Adrenal gland (tissue), 9 donors: ENCODE measurements at regions not wholly inside any gene's neighbourhood (a gene's known extent, or its start where the extent isn't known, plus 50 kb on each side); places are given as distances from the start of the nearest gene placed in this dataset.

Source experiments
- DNase-seq, 7 donors: peaks; one replicate each; pipeline ENCODE4 v3.0.0-alpha.2; 2019 to 2020
- H3K27ac ChIP-seq, 5 donors: fragments of 200-600 bp; sonication (generic) in 4 of 5; 1 replicate in 3 of 5; 2 replicates in 2 of 5; pipeline versions ENCODE4 v1.5.1 to v1.8.0; 2016 to 2020; ENCODE audit warnings: mild to moderate bottlenecking in 1 of 5
- H3K27me3 ChIP-seq: fragments of 200-600 bp; 2 replicates; pipeline ENCODE4 v1.8.0; 2021
- H3K36me3 ChIP-seq, 2 donors: fragments of 200-600 bp; replicated peaks in 1 of 2; 1 replicate in 1 of 2; 2 replicates in 1 of 2; pipeline versions ENCODE4 v1.5.1 to v1.8.0; 2018 to 2022
- H3K4me1 ChIP-seq, 2 donors: fragments of 200-600 bp; replicated peaks in 1 of 2; 1 replicate in 1 of 2; 2 replicates in 1 of 2; pipeline versions ENCODE4 v1.5.1 to v1.8.0; 2018 to 2021
- H3K4me3 ChIP-seq, 4 donors: fragments of 200-600 bp; sonication (generic) in 3 of 4; one replicate each; pipeline ENCODE4 v1.5.1; 2016 to 2018
- H3K9me3 ChIP-seq, 3 donors: fragments of 200-600 bp; sonication (generic) in 1 of 3; replicated peaks in 1 of 3; 1 replicate in 2 of 3; 2 replicates in 1 of 3; pipeline versions ENCODE4 v1.5.1 to v1.8.0; 2016 to 2021
- CTCF ChIP-seq, 6 experiments: fragments of 450-650 bp in 4 of 6; fragments of 200-600 bp in 2 of 6; sonication (generic) in 1 of 6; IDR thresholded peaks; 1 replicate in 5 of 6; 2 replicates in 1 of 6; pipeline versions ENCODE4 v1.5.1 to v1.8.0; 2016 to 2021; ENCODE audit warnings: antibody characterized with exemption in 6 of 6, mild to moderate bottlenecking in 2 of 6, moderate library complexity in 1 of 6
- POLR2A ChIP-seq, 2 donors: fragments of 450-650 bp; IDR thresholded peaks; one replicate each; pipeline ENCODE4 v1.6.1; 2017; ENCODE audit warnings: antibody characterized with exemption in 2 of 2, mild to moderate bottlenecking in 2 of 2, moderate library complexity in 1 of 2
- WGBS, 4 donors: extraction: QIAGEN DNeasy Blood & Tissue Kit in 2 of 4; methylation state at CpG; one replicate each; pipeline versions ENCODE4 v1.1.5 to v1.1.7; 2013 to 2017; 5-methylcytosine and 5-hydroxymethylcytosine counted together
- intact Hi-C, 2 donors: fragments of 100-400 bp; cut with DNase I; formaldehyde crosslinking; loops; one replicate each; pipeline versions ENCODE4 v1.14.1 to v1.15.0; 2022 to 2023
- donor health status: healthy with polysubstance abuse.
- donor health status: Bipolar disorder and iron deficiency.
- donor health status: DM: yes; HTN: yes; CAD: no.
- donor health status: DM: no; HTN: no; CAD: no.
- donor health status: DM: no; HTN: no; CAD: no.

GRCh38 chr12:90832427-90832826 lies 122.5 kb downstream of the CCER1 start:
- H3K9me3 ChIP-seq = no peaks in the 10 kb centered on the region
- TF ChIP-seq CTCF (IDR thresholded peaks at IDR 0.05) (no peak), POLR2A (IDR thresholded peaks at IDR 0.05) (no peak)
- H3K27me3 ChIP-seq = no peaks in the 10 kb centered on the region
- no peak overlapping the region for H3K4me3 ChIP-seq
- no peaks in the 10 kb centered on the region for H3K4me1 ChIP-seq
- intact Hi-C loops = no loop called here
- DNase-seq = no peak
- H3K27ac ChIP-seq = no peak overlapping the region
- H3K36me3 ChIP-seq = no peaks in the 10 kb centered on the region
- 74 to 79% (median 75%) methylated on average over 3 of the region's 3 CpGs for WGBS, 4 donors

GRCh38 chr12:90831712-90832111 lies 123.3 kb downstream of the CCER1 start:
- Histone ChIP-seq H3K27me3 (no peaks in the 10 kb centered on the region), H3K4me3 (no peak overlapping the region), H3K27ac (no peak overlapping the region), H3K4me1 (no peaks in the 10 kb centered on the region), H3K9me3 (no peaks in the 10 kb centered on the region), H3K36me3 (no peaks in the 10 kb centered on the region)
- intact Hi-C loops = no loop called here
- DNase-seq = no peak
- 74 to 90% (median 79%) methylated on average over 1 of the region's 1 CpG for WGBS, 4 donors
- TF ChIP-seq CTCF (IDR thresholded peaks at IDR 0.05) (no peak), POLR2A (IDR thresholded peaks at IDR 0.05) (no peak)

- H3K27ac ChIP-seq = no peak overlapping the region
- H3K9me3 ChIP-seq = no peaks in the 10 kb centered on the region
- no peak for DNase-seq
- no peak for TF ChIP-seq POLR2A (IDR thresholded peaks at IDR 0.05)
- TF ChIP-seq CTCF (IDR thresholded peaks at IDR 0.05) = no peak
- no peak overlapping the region for H3K4me3 ChIP-seq
- no peaks in the 10 kb centered on the region for H3K36me3 ChIP-seq
- H3K4me1 ChIP-seq = no peaks in the 10 kb centered on the region
- no peaks in the 10 kb centered on the region for H3K27me3 ChIP-seq
- 0 to 74% (median 43%) methylated on average over 1 of the region's 1 CpG for WGBS, 4 donors
- intact Hi-C loops = no loop called here
Observed at GRCh38 chr12:90829044-90829443, 125.9 kb downstream of the CCER1 start.

- TF ChIP-seq CTCF (IDR thresholded peaks at IDR 0.05) = no peak
- TF ChIP-seq POLR2A (IDR thresholded peaks at IDR 0.05) = no peak
- no peak for DNase-seq
Observed at GRCh38 chr12:90828621-90829020, 126.4 kb downstream of the CCER1 start.

More at GRCh38 chr12:90828621-90829020, 126.4 kb downstream of the CCER1 start:
- no peak overlapping the region for H3K4me3 ChIP-seq
- 52 to 62% (median 55%) methylated on average over 2 of the region's 2 CpGs for WGBS, 4 donors
- no peaks in the 10 kb centered on the region for H3K27me3 ChIP-seq
- H3K36me3 ChIP-seq = no peaks in the 10 kb centered on the region
- no peaks in the 10 kb centered on the region for H3K9me3 ChIP-seq
- intact Hi-C loops = no loop called here
- no peak overlapping the region for H3K27ac ChIP-seq
- no peaks in the 10 kb centered on the region for H3K4me1 ChIP-seq
